CD4-positive, CD25-positive, alpha-beta regulatory T cell (primary cell): ENCODE measurements at regions not wholly inside any gene's neighbourhood (a gene's known extent, or its start where the extent isn't known, plus 50 kb on each side); places are given as distances from the start of the nearest gene placed in this dataset.

Source experiments
- ATAC-seq, 2 donors: fragments of 150-1000 bp; cut with Tn5 transposase; one replicate each; pipeline ENCODE4 v1.10.0; 2021; ENCODE audit warnings: low read depth in 2 of 2, moderate number of reproducible peaks in 2 of 2, moderate library complexity in 1 of 2
- DNase-seq, 3 donors: peaks; one replicate each; pipeline versions ENCODE4 v3.0.0 to v3.0.0-alpha.2; 2012 to 2022; ENCODE audit warnings: mixed read lengths in 1 of 3
- H3K27ac ChIP-seq: one replicate; pipeline ENCODE4 v1.7.0; 2013; ENCODE audit warnings: mild to moderate bottlenecking, low read length; ENCODE audit not compliant: insufficient read depth, poor library complexity, severe bottlenecking
- H3K27me3 ChIP-seq: one replicate; pipeline ENCODE4 v1.7.0; 2013; ENCODE audit warnings: low read length; ENCODE audit not compliant: control insufficient read depth, insufficient read depth
- H3K36me3 ChIP-seq: one replicate; pipeline ENCODE4 v1.7.0; 2013; ENCODE audit warnings: mild to moderate bottlenecking, low read length, moderate library complexity; ENCODE audit not compliant: control insufficient read depth, insufficient read depth
- H3K4me1 ChIP-seq: 2 replicates; pipeline ENCODE4 v1.7.0; 2013; ENCODE audit warnings: mild to moderate bottlenecking, low read length; ENCODE audit not compliant: insufficient read depth, control insufficient read depth, poor library complexity, severe bottlenecking
- H3K4me3 ChIP-seq: one replicate; pipeline ENCODE4 v1.7.0; 2013; ENCODE audit warnings: low read depth, mild to moderate bottlenecking, low read length, moderate library complexity
- H3K9me3 ChIP-seq, 2 experiments: 1 replicate in 1 of 2; 2 replicates in 1 of 2; pipeline ENCODE4 v1.7.0; 2013; ENCODE audit warnings: low read length in 2 of 2, mild to moderate bottlenecking in 1 of 2, moderate library complexity in 1 of 2; ENCODE audit not compliant: control insufficient read depth in 2 of 2
- H3K27ac Mint-ChIP-seq, 3 donors: one replicate each; pipeline ENCODE4 v1.8.0; 2020 to 2022; ENCODE audit warnings: mild to moderate bottlenecking in 3 of 3, mixed read lengths in 3 of 3, moderate library complexity in 2 of 3
- H3K27me3 Mint-ChIP-seq: one replicate; pipeline ENCODE4 v1.8.0; 2022; ENCODE audit warnings: mild to moderate bottlenecking, mixed read lengths
- H3K36me3 Mint-ChIP-seq: one replicate; pipeline ENCODE4 v1.8.0; 2020; ENCODE audit warnings: mixed read lengths
- H3K4me1 Mint-ChIP-seq, 4 donors: one replicate each; pipeline ENCODE4 v1.8.0; 2020 to 2022; ENCODE audit warnings: mixed read lengths in 4 of 4, mild to moderate bottlenecking in 1 of 4
- H3K4me3 Mint-ChIP-seq, 4 donors: one replicate each; pipeline ENCODE4 v1.8.0; 2020 to 2022; ENCODE audit warnings: mild to moderate bottlenecking in 4 of 4, mixed read lengths in 4 of 4, moderate library complexity in 3 of 4
- H3K9me3 Mint-ChIP-seq, 7 donors: one replicate each; pipeline ENCODE4 v1.8.0; 2020 to 2022; ENCODE audit warnings: mixed read lengths in 7 of 7, mild to moderate bottlenecking in 3 of 7, moderate library complexity in 2 of 7

- H3K4me1 ChIP-seq = no peaks in the 10 kb centered on the region
- Mint-ChIP-seq H3K36me3 (no peaks in the 10 kb centered on the region), H3K9me3 (no peaks in the 10 kb centered on the region), H3K4me3 (no peak overlapping the region), H3K27me3 (peaks cover 11% of the 10 kb centered on the region), H3K4me1 (no peaks in the 10 kb centered on the region), H3K27ac (no peak overlapping the region)
- no peak overlapping the region for H3K27ac ChIP-seq
- H3K36me3 ChIP-seq = no peaks in the 10 kb centered on the region
- ATAC-seq (no peak), DNase-seq (no peak)
- no peak overlapping the region for H3K4me3 ChIP-seq
- H3K27me3 ChIP-seq = no peaks in the 10 kb centered on the region
- no peaks in the 10 kb centered on the region for H3K9me3 ChIP-seq
These were observed 193.2 kb upstream of the KIF2A start for GRCh38 chr5:62112689-62113228.

- Mint-ChIP-seq H3K27ac (no peak overlapping the region), H3K4me1 (no peaks in the 10 kb centered on the region), H3K36me3 (no peaks in the 10 kb centered on the region), H3K27me3 (peaks cover 11% of the 10 kb centered on the region), H3K9me3 (peaks cover 0 to 3% (median 0%) of the 10 kb centered on the region in 7 donors), H3K4me3 (no peak overlapping the region)
- no peaks in the 10 kb centered on the region for H3K4me1 ChIP-seq
- no peak overlapping the region for H3K4me3 ChIP-seq
- H3K9me3 ChIP-seq = no peaks in the 10 kb centered on the region
- DNase-seq = no peak
- H3K27me3 ChIP-seq = no peaks in the 10 kb centered on the region
- H3K36me3 ChIP-seq = no peaks in the 10 kb centered on the region
- no peak overlapping the region for H3K27ac ChIP-seq
- ATAC-seq = no peak
These were observed 191.0 kb upstream of the KIF2A start for GRCh38 chr5:62115014-62115413.

GRCh38 chr5:62124266-62124665, 181.7 kb upstream of the KIF2A start:
- H3K9me3 ChIP-seq = no peaks in the 10 kb centered on the region
- H3K36me3 Mint-ChIP-seq = no peaks in the 10 kb centered on the region
- H3K4me3 ChIP-seq = no peak overlapping the region
- ATAC-seq = no peak
- no peaks in the 10 kb centered on the region for H3K36me3 ChIP-seq
- no peak overlapping the region for H3K27ac ChIP-seq
- no peaks in the 10 kb centered on the region for H3K4me1 Mint-ChIP-seq
- H3K27ac Mint-ChIP-seq = no peak overlapping the region
- H3K27me3 ChIP-seq = no peaks in the 10 kb centered on the region
- peaks cover 0 to 4% (median 0%) of the 10 kb centered on the region in 7 donors for H3K9me3 Mint-ChIP-seq
- H3K4me3 Mint-ChIP-seq = no peak overlapping the region
- H3K27me3 Mint-ChIP-seq = peaks cover 4% of the 10 kb centered on the region
- no peaks in the 10 kb centered on the region for H3K4me1 ChIP-seq
- no peak for DNase-seq

- no peaks in the 10 kb centered on the region for H3K9me3 Mint-ChIP-seq
- ATAC-seq = no peak
These were observed 179.9 kb upstream of the KIF2A start for GRCh38 chr5:62126090-62126489.

GRCh38 chr5:62127098-62127736, 178.8 kb upstream of the KIF2A start:
- no peak for ATAC-seq
- DNase-seq = no peak
- H3K9me3 Mint-ChIP-seq = peaks cover 0 to 2% (median 0%) of the 10 kb centered on the region in 7 donors

More at GRCh38 chr5:62126090-62126489, 179.9 kb upstream of the KIF2A start:
- no peaks in the 10 kb centered on the region for H3K9me3 ChIP-seq
- no peak overlapping the region for H3K27ac ChIP-seq
- Mint-ChIP-seq H3K36me3 (no peaks in the 10 kb centered on the region), H3K4me1 (no peaks in the 10 kb centered on the region), H3K4me3 (no peak overlapping the region), H3K27me3 (peaks cover 4% of the 10 kb centered on the region), H3K27ac (no peak overlapping the region)
- DNase-seq = no peak
- no peaks in the 10 kb centered on the region for H3K27me3 ChIP-seq
- H3K4me1 ChIP-seq = no peaks in the 10 kb centered on the region
- no peaks in the 10 kb centered on the region for H3K36me3 ChIP-seq
- H3K4me3 ChIP-seq = no peak overlapping the region

GRCh38 chr5:62130107-62130506, 175.9 kb upstream of the KIF2A start:
- Mint-ChIP-seq H3K4me3 (no peak overlapping the region), H3K36me3 (no peaks in the 10 kb centered on the region), H3K27me3 (peaks cover 4% of the 10 kb centered on the region), H3K4me1 (no peaks in the 10 kb centered on the region), H3K9me3 (peaks cover 0 to 2% (median 0%) of the 10 kb centered on the region in 7 donors), H3K27ac (no peak overlapping the region)
- no peaks in the 10 kb centered on the region for H3K4me1 ChIP-seq
- H3K27ac ChIP-seq = no peak overlapping the region
- peaks cover 4% of the 10 kb centered on the region for H3K27me3 ChIP-seq
- H3K4me3 ChIP-seq = no peak overlapping the region
- H3K36me3 ChIP-seq = no peaks in the 10 kb centered on the region
- ATAC-seq (no peak), DNase-seq (no peak)
- peaks cover 0 to 2% of the 10 kb centered on the region in 2 experiments for H3K9me3 ChIP-seq

More at GRCh38 chr5:62127098-62127736, 178.8 kb upstream of the KIF2A start:
- Histone ChIP-seq H3K4me1 (no peaks in the 10 kb centered on the region), H3K27me3 (no peaks in the 10 kb centered on the region), H3K27ac (no peak overlapping the region), H3K9me3 (no peaks in the 10 kb centered on the region), H3K36me3 (no peaks in the 10 kb centered on the region), H3K4me3 (no peak overlapping the region)
- H3K27ac Mint-ChIP-seq = no peak overlapping the region
- peaks cover 4% of the 10 kb centered on the region for H3K27me3 Mint-ChIP-seq
- no peaks in the 10 kb centered on the region for H3K36me3 Mint-ChIP-seq
- no peak overlapping the region for H3K4me3 Mint-ChIP-seq
- H3K4me1 Mint-ChIP-seq = no peaks in the 10 kb centered on the region

GRCh38 chr5:62132276-62132675, 173.7 kb upstream of the KIF2A start:
- Mint-ChIP-seq H3K27me3 (no peaks in the 10 kb centered on the region), H3K4me1 (no peaks in the 10 kb centered on the region), H3K4me3 (no peak overlapping the region), H3K9me3 (peaks cover 0 to 2% (median 0%) of the 10 kb centered on the region in 7 donors), H3K27ac (no peak overlapping the region), H3K36me3 (no peaks in the 10 kb centered on the region)
- Histone ChIP-seq H3K4me1 (no peaks in the 10 kb centered on the region), H3K4me3 (no peak overlapping the region), H3K27ac (no peak overlapping the region), H3K9me3 (peaks cover 0 to 2% of the 10 kb centered on the region in 2 experiments), H3K27me3 (peaks cover 4% of the 10 kb centered on the region), H3K36me3 (no peaks in the 10 kb centered on the region)
- ATAC-seq (no peak), DNase-seq (no peak)

- Mint-ChIP-seq H3K9me3 (peaks cover 0 to 2% (median 0%) of the 10 kb centered on the region in 7 donors), H3K4me3 (no peak overlapping the region), H3K36me3 (no peaks in the 10 kb centered on the region), H3K27me3 (no peaks in the 10 kb centered on the region), H3K27ac (no peak overlapping the region), H3K4me1 (no peaks in the 10 kb centered on the region)
- DNase-seq = no peak
- Histone ChIP-seq H3K36me3 (no peaks in the 10 kb centered on the region), H3K27ac (no peak overlapping the region), H3K9me3 (peaks cover 0 to 2% of the 10 kb centered on the region in 2 experiments), H3K4me3 (no peak overlapping the region), H3K4me1 (no peaks in the 10 kb centered on the region), H3K27me3 (peaks cover 4% of the 10 kb centered on the region)
- ATAC-seq = no peak
These were observed 172.6 kb upstream of the KIF2A start for GRCh38 chr5:62133426-62133825.
